Epithelial cell of proximal tubule (primary cell): ENCODE measurements at regions not wholly inside any gene's neighbourhood (a gene's known extent, or its start where the extent isn't known, plus 50 kb on each side); places are given as distances from the start of the nearest gene placed in this dataset.

ENCODE experiments used
- DNase-seq: peaks from one replicate; pipeline ENCODE4 v3.0.0-alpha.2; 2011; ENCODE audit warnings: low read depth
- H3K4me3 ChIP-seq: 2 replicates; pipeline ENCODE4 v1.5.1; 2011; ENCODE audit warnings: low read depth, mild to moderate bottlenecking, low read length
- TF ChIP-seq, protein P1 (sequence below): conservative IDR thresholded peaks from 2 replicates; pipeline ENCODE4 v1.5.1; 2012; ENCODE audit warnings: low read depth, mild to moderate bottlenecking, low read length

DNA sequence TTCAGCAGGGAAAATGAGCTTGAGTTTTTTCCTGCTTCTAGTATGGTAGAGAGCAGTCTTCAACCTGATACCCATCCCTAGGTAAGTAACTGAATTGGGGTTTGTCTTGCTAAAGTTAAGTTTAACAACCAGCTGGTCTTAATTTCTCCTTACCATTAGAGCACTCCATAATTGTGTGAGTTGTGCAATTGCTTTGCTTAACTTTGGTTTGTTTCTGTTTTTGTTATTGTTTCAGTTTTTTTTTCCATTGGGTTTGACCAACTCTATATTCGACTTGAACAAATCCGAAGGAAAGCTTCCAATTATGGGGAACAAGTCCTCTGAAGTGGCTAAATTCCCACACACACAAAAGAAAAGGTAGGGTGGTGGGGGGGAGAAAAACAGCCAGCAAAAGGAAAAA is 641.1 kb downstream of the PLA2G4A start:
- TF ChIP-seq, protein P1, sequence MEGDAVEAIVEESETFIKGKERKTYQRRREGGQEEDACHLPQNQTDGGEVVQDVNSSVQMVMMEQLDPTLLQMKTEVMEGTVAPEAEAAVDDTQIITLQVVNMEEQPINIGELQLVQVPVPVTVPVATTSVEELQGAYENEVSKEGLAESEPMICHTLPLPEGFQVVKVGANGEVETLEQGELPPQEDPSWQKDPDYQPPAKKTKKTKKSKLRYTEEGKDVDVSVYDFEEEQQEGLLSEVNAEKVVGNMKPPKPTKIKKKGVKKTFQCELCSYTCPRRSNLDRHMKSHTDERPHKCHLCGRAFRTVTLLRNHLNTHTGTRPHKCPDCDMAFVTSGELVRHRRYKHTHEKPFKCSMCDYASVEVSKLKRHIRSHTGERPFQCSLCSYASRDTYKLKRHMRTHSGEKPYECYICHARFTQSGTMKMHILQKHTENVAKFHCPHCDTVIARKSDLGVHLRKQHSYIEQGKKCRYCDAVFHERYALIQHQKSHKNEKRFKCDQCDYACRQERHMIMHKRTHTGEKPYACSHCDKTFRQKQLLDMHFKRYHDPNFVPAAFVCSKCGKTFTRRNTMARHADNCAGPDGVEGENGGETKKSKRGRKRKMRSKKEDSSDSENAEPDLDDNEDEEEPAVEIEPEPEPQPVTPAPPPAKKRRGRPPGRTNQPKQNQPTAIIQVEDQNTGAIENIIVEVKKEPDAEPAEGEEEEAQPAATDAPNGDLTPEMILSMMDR: no peak
- no peak for DNase-seq
- no peak overlapping the region for H3K4me3 ChIP-seq

DNA sequence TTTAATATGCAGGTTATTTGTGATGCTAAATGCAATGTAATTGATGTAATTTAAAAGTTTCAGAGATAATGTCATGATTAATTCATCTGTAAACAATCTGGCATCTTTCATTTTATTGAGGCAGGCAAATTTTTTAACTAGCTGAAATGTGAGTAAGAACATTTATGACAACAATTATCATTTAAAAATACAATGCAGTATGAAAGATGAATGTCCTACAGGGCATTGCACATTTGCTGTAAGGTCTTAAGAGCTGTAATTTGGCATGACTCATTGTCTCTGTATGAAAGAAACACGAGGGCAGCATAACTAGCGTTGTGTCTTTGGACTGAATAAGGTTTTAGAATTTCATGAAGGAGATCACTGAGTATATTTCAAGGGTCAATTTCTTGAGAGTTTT is 642.8 kb downstream of the PLA2G4A start:
- H3K4me3 ChIP-seq: no peak overlapping the region
- no peak for DNase-seq
- TF ChIP-seq, protein P1: no peak

DNA sequence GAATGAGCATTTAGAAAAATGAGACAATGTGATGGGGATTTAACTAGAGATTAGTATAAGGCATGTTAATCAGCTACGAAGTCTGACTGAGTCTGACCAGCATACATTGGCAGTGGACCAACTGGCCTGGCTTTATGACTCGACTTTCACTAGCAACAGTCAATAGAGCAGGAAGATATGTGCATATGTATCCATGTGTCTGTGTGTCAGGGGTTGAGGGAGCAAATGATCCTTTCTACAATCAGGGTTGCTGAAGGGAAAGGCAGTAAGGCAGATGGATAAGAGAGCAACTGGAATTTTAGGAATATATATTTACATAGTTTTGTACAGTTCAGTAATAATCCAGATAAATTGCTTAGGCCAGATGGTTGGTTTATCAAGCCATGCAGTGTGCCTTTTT is 645.6 kb downstream of the PLA2G4A start:
- H3K4me3 ChIP-seq: no peak overlapping the region
- no peak for DNase-seq
- TF ChIP-seq, protein P1: no peak

DNA sequence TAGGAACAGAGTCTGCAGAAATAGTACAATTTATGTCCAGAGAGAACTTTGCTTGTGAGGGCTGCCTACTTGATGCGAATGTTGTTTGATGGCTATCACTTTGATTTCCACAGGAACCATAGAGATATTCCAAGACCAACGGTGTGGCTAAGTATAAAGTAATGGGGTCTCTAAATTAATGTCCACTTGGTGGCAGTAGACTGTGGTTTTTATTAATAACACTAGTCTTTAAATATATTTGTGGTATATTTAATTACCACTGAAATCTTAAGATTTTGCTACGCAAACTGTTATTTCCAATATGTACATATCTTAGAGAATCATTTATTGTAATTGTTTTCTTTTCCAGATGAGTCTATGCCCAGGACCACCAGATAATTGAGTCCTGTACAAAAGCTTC is 647.9 kb downstream of the PLA2G4A start:
- DNase-seq: no peak
- TF ChIP-seq, protein P1: peak; percentile 24
- H3K4me3 ChIP-seq: no peak overlapping the region

DNA sequence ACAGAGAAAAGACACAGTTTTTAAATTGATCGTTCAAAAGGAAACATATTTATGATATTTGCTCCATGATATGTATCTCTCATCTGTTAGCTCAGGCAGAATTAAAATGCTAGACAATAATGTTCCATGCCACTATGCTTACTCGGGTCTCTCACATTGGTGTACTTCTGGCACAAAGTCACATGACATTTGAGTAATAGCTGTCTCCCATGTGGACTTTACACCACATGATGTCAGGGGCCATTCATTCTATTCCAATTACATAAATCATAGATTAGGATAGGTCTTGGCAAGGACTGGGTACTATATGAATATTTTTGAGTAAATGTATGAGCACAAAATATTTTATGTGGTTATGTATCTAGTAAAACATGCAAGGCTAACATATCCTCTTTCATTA is 648.4 kb downstream of the PLA2G4A start:
- H3K4me3 ChIP-seq: no peak overlapping the region
- TF ChIP-seq, protein P1: no peak
- DNase-seq: no peak

DNA sequence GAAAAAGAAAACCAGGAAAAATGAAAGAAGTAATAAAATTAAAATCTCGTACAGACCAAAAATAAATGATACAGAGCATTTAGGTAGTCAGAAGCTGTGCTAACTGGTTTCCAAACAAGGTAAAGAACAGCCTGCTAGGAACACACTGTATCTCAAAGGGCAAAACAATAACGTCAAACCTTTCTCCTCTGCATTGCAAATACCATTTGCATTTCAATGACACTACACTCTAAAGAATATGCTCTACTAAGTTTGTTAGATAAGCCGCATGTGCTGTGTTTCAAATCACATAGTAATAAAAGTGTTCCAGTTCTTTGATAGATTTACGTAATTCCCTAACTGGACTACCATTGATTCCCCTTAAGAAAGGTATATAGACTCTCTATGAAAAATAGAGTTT is 648.8 kb downstream of the PLA2G4A start:
- TF ChIP-seq, protein P1: no peak
- DNase-seq: no peak
- H3K4me3 ChIP-seq: no peak overlapping the region

DNA sequence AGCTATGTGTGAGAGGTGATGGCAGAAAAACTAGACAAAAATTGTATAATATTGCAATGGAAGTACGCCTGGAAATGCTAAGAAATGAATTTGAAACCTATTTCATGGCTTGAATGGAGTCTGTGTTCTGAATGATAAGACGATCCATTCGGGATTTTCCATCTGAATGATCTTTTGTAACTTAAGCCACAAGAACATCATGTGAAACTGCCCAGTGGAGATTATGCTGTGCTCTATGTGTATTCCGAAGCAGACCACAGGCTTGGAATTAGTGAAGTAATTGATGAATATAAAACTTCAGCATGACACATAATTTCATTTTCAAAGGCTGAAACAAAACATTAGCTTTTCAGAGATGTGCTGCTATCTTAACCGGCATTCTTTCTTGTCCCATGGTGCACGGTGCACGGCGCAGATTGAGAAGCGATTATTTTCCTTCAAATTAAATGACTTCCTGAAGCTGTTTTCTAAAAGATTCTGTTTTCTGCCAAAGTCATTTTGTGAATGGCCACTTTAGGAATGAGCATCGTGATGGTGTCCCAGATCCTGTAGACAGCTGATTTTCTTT is 652.9 kb downstream of the PLA2G4A start:
- no peak overlapping the region for H3K4me3 ChIP-seq
- TF ChIP-seq, protein P1: no peak
- no peak for DNase-seq
